ENCODE measurements at regions not wholly inside any gene's neighbourhood (a gene's known extent, or its start where the extent isn't known, plus 50 kb on each side); places are given as distances from the start of the nearest gene placed in this dataset.
"Not testable (repeated sequence)": the region's sequence is repeated elsewhere in the genome, so short reads cannot be mapped to it uniquely, and the experiment has no call there.

GRCh38 chr6:166806217-166806838 is 150.0 kb downstream of the RNASET2 start:
- DNase-seq (ENCODE audit: low read depth): no peak

GRCh38 chr6:166803471-166803870 is 152.9 kb downstream of the RNASET2 start:
- no peak for DNase-seq (ENCODE audit: low read depth)

GRCh38 chr6:166802401-166802800 is 153.9 kb downstream of the RNASET2 start:
- no peak for DNase-seq (ENCODE audit: low read depth)

GRCh38 chr6:166800137-166800536 is 156.2 kb downstream of the RNASET2 start:
- no peak for DNase-seq (ENCODE audit: low read depth)

- DNase-seq (ENCODE audit: low read depth): no peak
Observed at GRCh38 chr6:166798652-166799051, 157.7 kb downstream of the RNASET2 start.

GRCh38 chr6:166796610-166797009 is 159.7 kb downstream of the RNASET2 start:
- no peak for DNase-seq (ENCODE audit: low read depth)

- DNase-seq (ENCODE audit: low read depth): no peak
Observed at GRCh38 chr6:166795879-166796278, 160.5 kb downstream of the RNASET2 start.

GRCh38 chr6:166790808-166791207 is 163.8 kb upstream of the RPS6KA2 start:
- not testable (repeated sequence) for DNase-seq (ENCODE audit: low read depth)

- not testable (repeated sequence) for DNase-seq (ENCODE audit: low read depth)
Observed at GRCh38 chr6:166788846-166789529, 161.9 kb upstream of the RPS6KA2 start.

GRCh38 chr6:166786704-166787293 is 159.7 kb upstream of the RPS6KA2 start:
- DNase-seq (ENCODE audit: low read depth): peak; percentile 24

GRCh38 chr6:166785131-166785530 is 158.1 kb upstream of the RPS6KA2 start:
- no peak for DNase-seq (ENCODE audit: low read depth)

- DNase-seq (ENCODE audit: low read depth): no peak
Observed at GRCh38 chr6:166784691-166785090, 157.6 kb upstream of the RPS6KA2 start.

GRCh38 chr6:166782520-166782919 is 155.5 kb upstream of the RPS6KA2 start:
- no peak for DNase-seq (ENCODE audit: low read depth)

- DNase-seq (ENCODE audit: low read depth): no peak
Observed at GRCh38 chr6:166781331-166781730, 154.3 kb upstream of the RPS6KA2 start.

GRCh38 chr6:166779963-166780683 is 153.1 kb upstream of the RPS6KA2 start:
- DNase-seq (ENCODE audit: low read depth): no peak

- no peak for DNase-seq (ENCODE audit: low read depth)
Observed at GRCh38 chr6:166779381-166779780, 152.3 kb upstream of the RPS6KA2 start.

- no peak for DNase-seq (ENCODE audit: low read depth)
Observed at GRCh38 chr6:166778776-166779175, 151.7 kb upstream of the RPS6KA2 start.

GRCh38 chr6:166778046-166778445 is 151.0 kb upstream of the RPS6KA2 start:
- no peak for DNase-seq (ENCODE audit: low read depth)

- DNase-seq (ENCODE audit: low read depth): no peak
Observed at GRCh38 chr6:166777096-166777630, 150.1 kb upstream of the RPS6KA2 start.

- DNase-seq (ENCODE audit: low read depth): no peak
Observed at GRCh38 chr6:166776571-166776970, 149.5 kb upstream of the RPS6KA2 start.

GRCh38 chr6:166775923-166776220 is 148.8 kb upstream of the RPS6KA2 start:
- no peak for DNase-seq (ENCODE audit: low read depth)

GRCh38 chr6:166775180-166775922 is 148.3 kb upstream of the RPS6KA2 start:
- peak; percentile 46 for DNase-seq (ENCODE audit: low read depth)
